Hepatocyte (in vitro differentiated cells): ENCODE measurements at regions not wholly inside any gene's neighbourhood (a gene's known extent, or its start where the extent isn't known, plus 50 kb on each side); places are given as distances from the start of the nearest gene placed in this dataset.

Experiments used
- CTCF ChIP-seq: fragments of 200-600 bp; sonication (generic); IDR thresholded peaks from 2 replicates; pipeline ENCODE4 v1.5.1; 2016; ENCODE audit warnings: antibody characterized with exemption, mild to moderate bottlenecking; ENCODE audit not compliant: poor library complexity
- EZH2 ChIP-seq: fragments of 200-600 bp; sonication (generic); IDR thresholded peaks from 2 replicates; pipeline ENCODE4 v1.6.1; 2016; ENCODE audit warnings: antibody characterized with exemption, mild to moderate bottlenecking, borderline replicate concordance

- TF ChIP-seq CTCF (no peak), EZH2 (no peak)
Observed at GRCh38 chr7:130902755-130903357, 168.8 kb upstream of the KLF14 start.
